ENCODE measurements at regions not wholly inside any gene's neighbourhood (a gene's known extent, or its start where the extent isn't known, plus 50 kb on each side); places are given as distances from the start of the nearest gene placed in this dataset.
A peak's percentile ranks its signal among the peaks of the same experiment; 100 is the strongest.

DNA sequence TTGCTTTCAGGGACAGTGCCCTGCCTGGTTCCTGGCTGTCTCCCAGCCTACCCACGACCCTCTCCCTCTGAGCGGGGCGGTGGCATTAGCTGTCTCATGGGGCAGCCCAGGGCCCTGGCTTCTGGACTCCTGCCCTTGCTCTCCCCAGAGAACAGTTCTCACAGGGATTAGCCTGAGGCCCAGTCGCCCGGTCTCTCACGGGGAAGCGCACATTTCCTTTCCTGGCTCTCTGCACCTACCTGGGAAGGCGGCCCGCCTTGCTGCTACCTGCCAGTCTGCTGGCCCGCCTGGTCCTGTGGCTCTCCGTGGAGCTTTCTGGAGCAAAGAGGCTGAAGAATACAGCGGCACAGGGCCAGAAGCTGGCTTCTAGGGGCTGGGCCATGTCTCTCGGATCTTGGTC, 128.4 kb downstream of the FHDC1 start:
- Mint-ChIP-seq H3K4me1 (no peaks in the 10 kb centered on the region), H3K4me3 (no peak overlapping the region), H3K9me3 (no peaks in the 10 kb centered on the region), H3K27me3 (no peaks in the 10 kb centered on the region), H3K27ac (peak overlapping the region in 1 of 10 donors; percentile 65), H3K36me3 (no peaks in the 10 kb centered on the region)
- POLR2A ChIA-PET, result no interaction called here
- DNase-seq (no peak), ATAC-seq (no peak)

- H3K27me3 Mint-ChIP-seq, result no peaks in the 10 kb centered on the region
Measured at GRCh38 chr4:153065276-153065675, 129.2 kb downstream of the FHDC1 start.

DNA sequence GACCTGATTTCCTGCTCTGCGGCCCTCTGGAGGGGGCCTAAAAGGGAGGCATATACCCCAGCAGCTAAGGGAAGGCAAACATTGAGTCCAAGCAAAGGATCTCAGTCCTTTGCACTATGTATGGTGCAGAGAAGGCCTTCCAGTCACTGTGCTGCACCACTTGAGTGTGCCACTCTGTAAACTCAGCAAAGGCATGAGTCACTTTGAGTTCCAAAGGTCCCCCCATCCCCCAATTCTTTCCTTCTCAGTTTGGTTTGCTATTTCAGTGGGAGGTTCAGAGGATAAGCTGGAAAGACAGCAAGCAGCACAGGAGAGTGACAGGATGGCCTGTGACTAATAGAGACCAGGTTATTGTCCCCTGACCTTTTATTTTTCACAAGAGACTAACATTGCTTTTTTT, 131.3 kb downstream of the FHDC1 start:
- H3K36me3 Mint-ChIP-seq, result peaks cover 0 to 5% (median 0%) of the 10 kb centered on the region in 3 donors
- H3K27me3 Mint-ChIP-seq, result peaks cover 0 to 1% (median 0%) of the 10 kb centered on the region in 5 donors
- DNase-seq, result no peak
- ATAC-seq, result no peak
- H3K27ac Mint-ChIP-seq, result peak overlapping the region in 2 of 10 donors; percentile 3 to 45
- no peaks in the 10 kb centered on the region for H3K4me1 Mint-ChIP-seq
- POLR2A ChIA-PET, result no interaction called here
- H3K4me3 Mint-ChIP-seq, result no peak overlapping the region
- H3K9me3 Mint-ChIP-seq, result peaks cover 0 to 5% (median 0%) of the 10 kb centered on the region in 9 donors

More at GRCh38 chr4:153065276-153065675, 129.2 kb downstream of the FHDC1 start:
- Mint-ChIP-seq H3K27ac (no peak overlapping the region), H3K36me3 (no peaks in the 10 kb centered on the region), H3K9me3 (no peaks in the 10 kb centered on the region), H3K4me1 (no peaks in the 10 kb centered on the region), H3K4me3 (no peak overlapping the region)
- DNase-seq, result no peak
- ATAC-seq, result no peak
- POLR2A ChIA-PET, result no interaction called here

DNA sequence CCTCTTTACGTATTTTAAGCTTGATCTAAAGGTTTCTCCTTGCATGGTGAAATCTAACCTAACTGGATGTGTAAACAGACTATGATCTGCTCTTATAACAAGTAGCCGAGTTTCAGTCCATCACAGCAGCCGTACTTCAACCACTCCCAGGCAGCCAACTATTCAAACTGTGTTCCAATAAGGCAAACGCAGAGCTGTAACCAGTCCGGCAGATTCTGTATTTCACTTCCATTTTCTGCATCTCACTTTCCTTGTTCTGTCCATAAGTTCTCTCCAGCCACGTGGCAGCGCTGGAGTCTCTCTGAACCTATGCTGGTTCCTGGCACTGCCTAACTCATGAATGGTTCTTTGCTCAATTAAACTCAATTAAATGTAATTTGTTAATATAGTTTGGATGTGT, 132.6 kb downstream of the FHDC1 start:
- Mint-ChIP-seq H3K27ac (no peak overlapping the region), H3K27me3 (peaks cover 0 to 1% (median 0%) of the 10 kb centered on the region in 5 donors), H3K4me3 (no peak overlapping the region), H3K4me1 (no peaks in the 10 kb centered on the region), H3K36me3 (peaks cover 0 to 5% (median 0%) of the 10 kb centered on the region in 3 donors), H3K9me3 (peaks cover 0 to 5% (median 0%) of the 10 kb centered on the region in 9 donors)
- POLR2A ChIA-PET, result no interaction called here
- DNase-seq, result no peak
- no peak for ATAC-seq

GRCh38 chr4:153071958-153072598, 132.2 kb upstream of the TRIM2 start:
- DNase-seq (no peak), ATAC-seq (no peak)
- Mint-ChIP-seq H3K36me3 (peaks cover 0 to 5% (median 0%) of the 10 kb centered on the region in 3 donors), H3K27me3 (peaks cover 0 to 1% (median 0%) of the 10 kb centered on the region in 5 donors), H3K4me3 (no peak overlapping the region), H3K27ac (no peak overlapping the region), H3K9me3 (peaks cover 0 to 5% (median 0%) of the 10 kb centered on the region in 9 donors), H3K4me1 (peaks cover 0 to 7% (median 1%) of the 10 kb centered on the region in 4 donors)
- POLR2A ChIA-PET, result no interaction called here

DNA sequence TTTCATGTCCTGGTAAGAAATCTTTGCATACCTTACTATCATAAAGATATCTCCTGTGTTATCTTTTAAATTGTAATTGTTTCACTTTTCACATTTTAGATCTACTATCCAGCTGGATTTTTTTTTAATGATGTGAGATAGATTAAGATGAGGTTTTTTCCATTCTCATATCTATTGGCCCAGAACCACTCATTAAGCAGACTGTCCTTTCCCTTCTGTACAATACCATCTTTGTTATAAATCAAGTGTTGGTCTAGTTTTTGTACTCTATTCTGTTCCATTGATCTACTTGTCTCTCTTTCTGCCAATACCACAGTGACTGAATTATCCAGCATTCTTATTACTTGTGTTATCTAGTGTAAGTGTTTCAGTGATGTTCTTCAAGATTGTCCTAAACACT, 131.6 kb upstream of the TRIM2 start:
- Mint-ChIP-seq H3K27me3 (peaks cover 0 to 1% (median 0%) of the 10 kb centered on the region in 5 donors), H3K4me1 (peaks cover 0 to 7% (median 1%) of the 10 kb centered on the region in 4 donors), H3K36me3 (peaks cover 0 to 5% (median 0%) of the 10 kb centered on the region in 3 donors), H3K9me3 (peaks cover 0 to 5% (median 0%) of the 10 kb centered on the region in 9 donors), H3K4me3 (no peak overlapping the region), H3K27ac (no peak overlapping the region)
- DNase-seq, result no peak
- POLR2A ChIA-PET, result no interaction called here
- ATAC-seq, result no peak

GRCh38 chr4:153074486-153074885, 129.8 kb upstream of the TRIM2 start:
- ATAC-seq (no peak), DNase-seq (no peak)
- no peak overlapping the region for H3K4me3 Mint-ChIP-seq
- H3K27me3 Mint-ChIP-seq, result peaks cover 0 to 1% (median 0%) of the 10 kb centered on the region in 5 donors
- H3K9me3 Mint-ChIP-seq, result peaks cover 0 to 5% (median 0%) of the 10 kb centered on the region in 9 donors
- POLR2A ChIA-PET, result no interaction called here
- no peak overlapping the region for H3K27ac Mint-ChIP-seq
- peaks cover 0 to 5% (median 0%) of the 10 kb centered on the region in 3 donors for H3K36me3 Mint-ChIP-seq
- peaks cover 3 to 7% (median 4%) of the 10 kb centered on the region in 4 donors for H3K4me1 Mint-ChIP-seq

DNA sequence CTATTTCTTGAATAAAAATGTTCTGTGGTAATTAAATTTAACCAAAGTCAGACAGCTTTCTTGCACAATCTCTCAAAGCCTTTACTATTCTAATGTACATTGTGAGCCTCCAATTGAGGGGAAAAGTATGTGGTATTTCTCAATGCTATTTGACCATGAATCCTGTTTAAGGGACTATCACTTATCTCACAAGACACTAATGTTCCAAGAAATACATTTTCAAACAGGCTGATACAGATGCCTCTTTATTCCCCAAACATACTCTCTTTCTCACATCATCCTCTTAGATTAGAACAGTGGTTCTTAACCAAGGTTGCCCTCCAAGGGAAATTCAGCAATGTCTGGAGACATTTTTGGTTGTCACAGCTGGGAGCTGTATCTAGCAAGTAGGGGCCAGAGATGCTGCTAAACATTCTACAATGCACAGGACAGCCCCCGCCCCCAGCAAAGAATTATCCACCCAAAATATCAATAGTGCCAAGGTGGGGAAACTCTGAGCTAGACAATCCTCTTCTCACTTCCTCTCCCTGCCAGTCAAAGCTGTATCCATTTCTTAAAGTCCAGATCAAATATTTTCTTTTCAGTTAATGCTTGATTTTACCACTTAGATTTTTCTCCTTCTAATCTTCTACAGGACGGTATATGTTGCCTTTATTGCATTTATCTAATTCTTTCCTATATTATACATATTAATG, 129.2 kb upstream of the TRIM2 start:
- Mint-ChIP-seq H3K36me3 (peaks cover 0 to 5% (median 0%) of the 10 kb centered on the region in 3 donors), H3K27ac (no peak overlapping the region), H3K4me1 (peaks cover 9 to 12% (median 10%) of the 10 kb centered on the region in 4 donors), H3K27me3 (peaks cover 0 to 1% (median 0%) of the 10 kb centered on the region in 5 donors), H3K9me3 (peaks cover 0 to 5% (median 0%) of the 10 kb centered on the region in 9 donors), H3K4me3 (no peak overlapping the region)
- DNase-seq (no peak), ATAC-seq (no peak)
- POLR2A ChIA-PET, result no interaction called here

GRCh38 chr4:153075836-153076518, 128.3 kb upstream of the TRIM2 start:
- H3K9me3 Mint-ChIP-seq, result peaks cover 0 to 5% (median 0%) of the 10 kb centered on the region in 9 donors
- POLR2A ChIA-PET, result no interaction called here
- ATAC-seq (no peak), DNase-seq (no peak)
- H3K27ac Mint-ChIP-seq, result peak overlapping the region in 2 of 10 donors; percentile 7 to 45
- H3K36me3 Mint-ChIP-seq, result peaks cover 0 to 5% (median 0%) of the 10 kb centered on the region in 3 donors
- H3K4me3 Mint-ChIP-seq, result no peak overlapping the region
- peaks cover 0 to 1% (median 0%) of the 10 kb centered on the region in 5 donors for H3K27me3 Mint-ChIP-seq
- H3K4me1 Mint-ChIP-seq, result peaks cover 18 to 21% (median 18%) of the 10 kb centered on the region in 4 donors

DNA sequence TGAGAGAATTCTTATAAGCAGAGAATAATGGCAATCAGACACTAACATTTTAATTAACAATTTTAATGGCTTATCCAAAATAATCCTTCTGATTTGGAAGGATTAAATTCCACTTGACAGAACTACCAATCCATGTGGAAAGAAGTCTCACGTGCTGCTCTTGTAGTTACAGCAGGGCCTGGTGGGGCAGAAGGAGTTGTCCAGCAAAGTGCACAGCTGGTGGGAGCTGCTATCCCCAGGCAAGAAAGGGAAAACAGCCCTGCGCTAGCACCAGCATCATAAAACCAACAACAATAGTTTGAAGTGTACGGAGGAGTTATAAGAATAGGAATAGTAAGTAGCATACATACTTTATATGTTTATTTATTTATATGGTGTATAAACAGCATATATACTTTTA, 127.4 kb upstream of the TRIM2 start:
- no peaks in the 10 kb centered on the region for H3K27me3 Mint-ChIP-seq
- H3K9me3 Mint-ChIP-seq, result no peaks in the 10 kb centered on the region
- H3K27ac Mint-ChIP-seq, result no peak overlapping the region
- H3K4me3 Mint-ChIP-seq, result no peak overlapping the region
- DNase-seq (no peak), ATAC-seq (no peak)
- POLR2A ChIA-PET, result no interaction called here
- no peaks in the 10 kb centered on the region for H3K36me3 Mint-ChIP-seq
- peaks cover 18 to 30% (median 24%) of the 10 kb centered on the region in 4 donors for H3K4me1 Mint-ChIP-seq

GRCh38 chr4:153079857-153080391, 124.3 kb upstream of the TRIM2 start:
- POLR2A ChIA-PET, result interaction anchor here (0.6 kb wide), 1 partner anchor 71 kb away, joined by 3 read pairs; no protein-coding TSS in a partner anchor
- Mint-ChIP-seq H3K27ac (peak overlapping the region in 6 of 10 donors; percentile 7 to 77 (median 66)), H3K4me3 (peak overlapping the region in 7 of 10 donors; percentile 15 to 57 (median 32)), H3K36me3 (no peaks in the 10 kb centered on the region), H3K9me3 (no peaks in the 10 kb centered on the region), H3K4me1 (peaks cover 22 to 54% (median 45%) of the 10 kb centered on the region in 4 donors), H3K27me3 (no peaks in the 10 kb centered on the region)
- peak in 2 of 10 donors; percentile 26 to 30 for DNase-seq
- peak; percentile 70 to 75 for ATAC-seq

DNA sequence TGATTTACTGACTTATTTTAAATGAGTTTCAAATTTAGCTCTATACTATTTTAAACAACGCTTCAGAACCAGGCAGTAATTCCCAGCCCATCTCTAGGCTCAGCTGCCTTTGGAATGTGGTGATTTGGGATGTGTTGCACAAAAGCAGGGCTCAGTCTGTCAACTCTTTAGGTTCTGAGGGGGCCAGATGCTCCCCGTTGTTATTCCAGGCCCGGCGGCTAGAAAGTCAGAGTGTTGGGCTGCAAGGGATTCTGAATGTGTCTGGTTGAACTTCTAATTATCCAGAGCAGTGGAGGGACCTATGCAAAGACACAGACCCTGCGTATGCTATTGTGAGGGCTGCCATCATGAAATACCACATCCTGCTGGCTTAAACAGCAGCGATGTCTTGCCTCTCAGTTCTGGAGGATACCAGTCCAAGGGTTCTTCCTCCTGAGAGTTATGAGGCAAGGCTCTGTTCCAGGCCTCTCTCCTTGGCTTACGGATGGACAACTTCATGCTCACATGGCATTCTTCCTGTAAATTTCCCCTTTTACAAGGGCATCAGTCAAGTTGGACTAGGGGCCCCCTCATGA, 123.2 kb upstream of the TRIM2 start:
- DNase-seq (no peak), ATAC-seq (peak; percentile 26 to 49)
- Mint-ChIP-seq H3K4me1 (peaks cover 30 to 64% (median 56%) of the 10 kb centered on the region in 4 donors), H3K27ac (peak overlapping the region in 2 of 10 donors; percentile 22 to 77), H3K9me3 (no peaks in the 10 kb centered on the region), H3K4me3 (peak overlapping the region in 1 of 10 donors; percentile 32), H3K36me3 (no peaks in the 10 kb centered on the region), H3K27me3 (no peaks in the 10 kb centered on the region)
- POLR2A ChIA-PET, result no interaction called here
